ENCODE measurements at regions not wholly inside any gene's neighbourhood (a gene's known extent, or its start where the extent isn't known, plus 50 kb on each side); places are given as distances from the start of the nearest gene placed in this dataset.

- no peaks in the 10 kb centered on the region for H3K36me3 Mint-ChIP-seq
- H3K4me3 Mint-ChIP-seq = no peak overlapping the region
- no peaks in the 10 kb centered on the region for H3K27me3 Mint-ChIP-seq (ENCODE audit: low read depth)
- no peak for TF ChIP-seq CTCF (IDR thresholded peaks at IDR 0.05; ENCODE audit: unreplicated experiment)
- H3K27ac Mint-ChIP-seq = no peak overlapping the region
- no peak for DNase-seq (ENCODE audit: low spot score in 2 of 2, unreplicated experiment in 2 of 2)
- H3K4me1 Mint-ChIP-seq = peaks cover 30% of the 10 kb centered on the region
- peaks cover 9% of the 10 kb centered on the region for H3K9me3 Mint-ChIP-seq
Observed at GRCh38 chr2:138212434-138212833, 248.2 kb downstream of the HNMT start.

DNA sequence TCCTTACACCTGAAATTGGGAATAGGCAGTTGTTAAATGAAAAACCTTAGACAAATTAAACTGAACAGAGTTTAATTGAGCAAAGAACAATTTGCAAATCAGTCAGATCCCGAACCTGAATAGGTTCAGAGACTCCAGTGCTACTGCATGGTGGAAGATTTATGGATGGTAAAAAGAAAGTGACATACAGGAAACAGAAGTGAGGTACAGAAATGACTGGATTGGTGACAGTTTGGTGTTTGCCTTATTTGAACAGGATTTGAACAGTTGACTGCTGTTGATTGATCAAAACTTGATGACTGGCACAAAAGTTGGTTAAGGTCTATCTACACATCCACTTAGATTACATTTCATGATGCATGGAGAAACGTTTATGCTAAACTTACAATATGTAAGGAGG lies 248.8 kb downstream of the HNMT start:
- no peak for TF ChIP-seq CTCF (IDR thresholded peaks at IDR 0.05; ENCODE audit: unreplicated experiment)
- Mint-ChIP-seq H3K9me3 (peaks cover 9% of the 10 kb centered on the region), H3K4me3 (no peak overlapping the region), H3K36me3 (no peaks in the 10 kb centered on the region), H3K27me3 (ENCODE audit: low read depth) (no peaks in the 10 kb centered on the region), H3K4me1 (peaks cover 23% of the 10 kb centered on the region), H3K27ac (no peak overlapping the region)
- no peak for DNase-seq (ENCODE audit: low spot score in 2 of 2, unreplicated experiment in 2 of 2)

GRCh38 chr2:138213624-138214023 lies 249.4 kb downstream of the HNMT start:
- DNase-seq (ENCODE audit: low spot score in 2 of 2, unreplicated experiment in 2 of 2) = no peak
- no peak for TF ChIP-seq CTCF (IDR thresholded peaks at IDR 0.05; ENCODE audit: unreplicated experiment)
- H3K36me3 Mint-ChIP-seq = no peaks in the 10 kb centered on the region
- peaks cover 19% of the 10 kb centered on the region for H3K4me1 Mint-ChIP-seq
- H3K27ac Mint-ChIP-seq = no peak overlapping the region
- no peak overlapping the region for H3K4me3 Mint-ChIP-seq
- no peaks in the 10 kb centered on the region for H3K27me3 Mint-ChIP-seq (ENCODE audit: low read depth)
- peaks cover 9% of the 10 kb centered on the region for H3K9me3 Mint-ChIP-seq

DNA sequence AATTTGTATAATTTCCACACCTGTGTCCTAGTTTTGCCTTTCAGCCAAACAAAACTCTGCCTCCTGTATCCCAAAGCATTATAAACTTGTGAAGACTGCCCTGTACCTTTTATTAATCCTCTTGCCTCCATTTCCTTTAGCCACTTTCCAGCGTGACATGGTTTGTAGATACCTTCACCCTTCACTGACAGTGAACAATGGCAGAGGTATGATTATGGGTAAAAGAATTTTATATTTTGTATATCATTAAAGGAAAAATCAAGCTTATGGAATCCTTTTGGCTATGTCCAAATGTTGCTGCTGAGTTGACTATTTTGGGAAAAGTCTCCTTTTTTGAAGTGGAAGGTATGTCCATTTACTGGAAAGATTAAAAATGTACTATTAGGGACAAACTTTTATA lies 251.7 kb downstream of the HNMT start:
- no peak for TF ChIP-seq CTCF (IDR thresholded peaks at IDR 0.05; ENCODE audit: unreplicated experiment)
- Mint-ChIP-seq H3K27me3 (ENCODE audit: low read depth) (no peaks in the 10 kb centered on the region), H3K4me1 (peaks cover 7% of the 10 kb centered on the region), H3K36me3 (no peaks in the 10 kb centered on the region), H3K4me3 (no peak overlapping the region), H3K27ac (no peak overlapping the region), H3K9me3 (peaks cover 9% of the 10 kb centered on the region)
- no peak for DNase-seq (ENCODE audit: low spot score in 2 of 2, unreplicated experiment in 2 of 2)

GRCh38 chr2:138217975-138218374 lies 253.7 kb downstream of the HNMT start:
- no peak for TF ChIP-seq CTCF (IDR thresholded peaks at IDR 0.05; ENCODE audit: unreplicated experiment)
- no peaks in the 10 kb centered on the region for H3K27me3 Mint-ChIP-seq (ENCODE audit: low read depth)
- peaks cover under 1% of the 10 kb centered on the region for H3K9me3 Mint-ChIP-seq
- no peak overlapping the region for H3K4me3 Mint-ChIP-seq
- no peak overlapping the region for H3K27ac Mint-ChIP-seq
- no peak for DNase-seq (ENCODE audit: low spot score in 2 of 2, unreplicated experiment in 2 of 2)
- no peaks in the 10 kb centered on the region for H3K36me3 Mint-ChIP-seq
- H3K4me1 Mint-ChIP-seq = no peaks in the 10 kb centered on the region

DNA sequence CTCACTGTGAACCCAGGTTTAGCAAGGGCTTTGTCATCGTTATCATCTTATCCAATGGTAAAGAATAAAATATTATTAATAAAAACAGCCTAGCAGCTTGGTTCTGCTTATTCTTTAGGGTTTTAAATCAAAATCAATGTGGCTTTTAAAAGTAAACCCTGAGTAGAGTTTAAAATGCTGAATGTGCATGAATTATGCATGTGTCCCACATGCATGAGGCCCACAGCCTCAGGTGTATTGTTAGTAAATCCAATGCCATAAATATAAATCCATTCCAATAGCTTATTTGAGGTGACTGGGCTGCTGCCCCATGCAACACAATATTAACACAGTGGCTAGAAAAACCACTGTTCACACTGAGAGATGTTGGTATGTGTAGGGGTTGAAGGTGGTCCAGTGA lies 254.1 kb downstream of the HNMT start:
- Mint-ChIP-seq H3K4me1 (no peaks in the 10 kb centered on the region), H3K36me3 (no peaks in the 10 kb centered on the region), H3K4me3 (no peak overlapping the region), H3K27me3 (ENCODE audit: low read depth) (no peaks in the 10 kb centered on the region), H3K27ac (no peak overlapping the region), H3K9me3 (no peaks in the 10 kb centered on the region)
- DNase-seq (ENCODE audit: low spot score in 2 of 2, unreplicated experiment in 2 of 2) = no peak
- TF ChIP-seq CTCF (IDR thresholded peaks at IDR 0.05; ENCODE audit: unreplicated experiment) = no peak
